ENCODE measurements at regions not wholly inside any gene's neighbourhood (a gene's known extent, or its start where the extent isn't known, plus 50 kb on each side); places are given as distances from the start of the nearest gene placed in this dataset.

- Mint-ChIP-seq H3K27ac (no peak overlapping the region), H3K36me3 (ENCODE audit: low read depth) (no peaks in the 10 kb centered on the region), H3K27me3 (no peaks in the 10 kb centered on the region), H3K4me3 (no peak overlapping the region), H3K4me1 (no peaks in the 10 kb centered on the region), H3K9me3 (ENCODE audit: low read depth) (peaks cover 8% of the 10 kb centered on the region)
- POLR2A ChIA-PET = no interaction called here
- CTCF ChIA-PET = no interaction called here
- DNase-seq = no peak
- ATAC-seq = no peak
- intact Hi-C loops (cut with DNase I, micrococcal nuclease) = no loop called here
Measured at GRCh38 chr14:81871706-81872105, 338.1 kb upstream of the SEL1L start.

- Mint-ChIP-seq H3K27me3 (no peaks in the 10 kb centered on the region), H3K4me3 (no peak overlapping the region), H3K36me3 (ENCODE audit: low read depth) (no peaks in the 10 kb centered on the region), H3K4me1 (no peaks in the 10 kb centered on the region), H3K9me3 (ENCODE audit: low read depth) (no peaks in the 10 kb centered on the region), H3K27ac (no peak overlapping the region)
- ATAC-seq (no peak), DNase-seq (no peak)
- intact Hi-C loops (cut with DNase I, micrococcal nuclease) = no loop called here
- ChIA-PET POLR2A (no interaction called here), CTCF (no interaction called here)
Measured at GRCh38 chr14:81884382-81884781, 350.7 kb upstream of the SEL1L start.

GRCh38 chr14:81886588-81886987 is 352.9 kb upstream of the SEL1L start:
- DNase-seq = no peak
- Mint-ChIP-seq H3K4me3 (no peak overlapping the region), H3K27me3 (no peaks in the 10 kb centered on the region), H3K36me3 (ENCODE audit: low read depth) (no peaks in the 10 kb centered on the region), H3K9me3 (ENCODE audit: low read depth) (peaks cover 2% of the 10 kb centered on the region), H3K4me1 (no peaks in the 10 kb centered on the region), H3K27ac (no peak overlapping the region)
- POLR2A ChIA-PET = no interaction called here
- no peak for ATAC-seq
- CTCF ChIA-PET = no interaction called here
- intact Hi-C loops (cut with DNase I, micrococcal nuclease) = no loop called here

GRCh38 chr14:81889529-81889928 is 355.9 kb upstream of the SEL1L start:
- Mint-ChIP-seq H3K27ac (no peak overlapping the region), H3K9me3 (ENCODE audit: low read depth) (peaks cover 2% of the 10 kb centered on the region), H3K4me3 (no peak overlapping the region), H3K36me3 (ENCODE audit: low read depth) (no peaks in the 10 kb centered on the region), H3K27me3 (no peaks in the 10 kb centered on the region), H3K4me1 (no peaks in the 10 kb centered on the region)
- ChIA-PET POLR2A (no interaction called here), CTCF (no interaction called here)
- intact Hi-C loops (cut with DNase I, micrococcal nuclease) = no loop called here
- DNase-seq (no peak), ATAC-seq (no peak)

GRCh38 chr14:81890020-81890419 is 356.4 kb upstream of the SEL1L start:
- no peaks in the 10 kb centered on the region for H3K36me3 Mint-ChIP-seq (ENCODE audit: low read depth)
- H3K27me3 Mint-ChIP-seq = no peaks in the 10 kb centered on the region
- no peaks in the 10 kb centered on the region for H3K4me1 Mint-ChIP-seq
- no peak for ATAC-seq
- H3K9me3 Mint-ChIP-seq (ENCODE audit: low read depth) = peaks cover 2% of the 10 kb centered on the region
- intact Hi-C loops (cut with DNase I, micrococcal nuclease) = no loop called here
- POLR2A ChIA-PET = no interaction called here
- H3K4me3 Mint-ChIP-seq = no peak overlapping the region
- no peak overlapping the region for H3K27ac Mint-ChIP-seq
- CTCF ChIA-PET = no interaction called here
- no peak for DNase-seq

GRCh38 chr14:81903477-81903876 is 369.8 kb upstream of the SEL1L start:
- DNase-seq (no peak), ATAC-seq (no peak)
- H3K27ac Mint-ChIP-seq = no peak overlapping the region
- ChIA-PET CTCF (no interaction called here), POLR2A (no interaction called here)
- H3K27me3 Mint-ChIP-seq = no peaks in the 10 kb centered on the region
- H3K36me3 Mint-ChIP-seq (ENCODE audit: low read depth) = no peaks in the 10 kb centered on the region
- H3K4me3 Mint-ChIP-seq = no peak overlapping the region
- peaks cover 23% of the 10 kb centered on the region for H3K9me3 Mint-ChIP-seq (ENCODE audit: low read depth)
- no peaks in the 10 kb centered on the region for H3K4me1 Mint-ChIP-seq
- intact Hi-C loops (cut with DNase I, micrococcal nuclease) = no loop called here

GRCh38 chr14:81927070-81927469 is 393.4 kb upstream of the SEL1L start:
- ChIA-PET CTCF (no interaction called here), POLR2A (no interaction called here)
- Mint-ChIP-seq H3K27me3 (no peaks in the 10 kb centered on the region), H3K36me3 (ENCODE audit: low read depth) (no peaks in the 10 kb centered on the region), H3K9me3 (ENCODE audit: low read depth) (peaks cover 3% of the 10 kb centered on the region), H3K27ac (no peak overlapping the region), H3K4me3 (no peak overlapping the region), H3K4me1 (no peaks in the 10 kb centered on the region)
- DNase-seq (no peak), ATAC-seq (no peak)
- intact Hi-C loops (cut with DNase I, micrococcal nuclease) = no loop called here

- ATAC-seq = no peak
- intact Hi-C loops (cut with DNase I, micrococcal nuclease) = no loop called here
- H3K9me3 Mint-ChIP-seq (ENCODE audit: low read depth) = peaks cover 6% of the 10 kb centered on the region
- H3K4me3 Mint-ChIP-seq = no peak overlapping the region
- H3K4me1 Mint-ChIP-seq = no peaks in the 10 kb centered on the region
- no peaks in the 10 kb centered on the region for H3K27me3 Mint-ChIP-seq
- H3K36me3 Mint-ChIP-seq (ENCODE audit: low read depth) = no peaks in the 10 kb centered on the region
- no peak overlapping the region for H3K27ac Mint-ChIP-seq
- DNase-seq = no peak
- ChIA-PET CTCF (no interaction called here), POLR2A (no interaction called here)
Measured at GRCh38 chr14:81931828-81932227, 398.2 kb upstream of the SEL1L start.

GRCh38 chr14:81936348-81936747 is 402.7 kb upstream of the SEL1L start:
- DNase-seq (no peak), ATAC-seq (no peak)
- POLR2A ChIA-PET = no interaction called here
- H3K27ac Mint-ChIP-seq = no peak overlapping the region
- no peaks in the 10 kb centered on the region for H3K36me3 Mint-ChIP-seq (ENCODE audit: low read depth)
- H3K4me3 Mint-ChIP-seq = no peak overlapping the region
- CTCF ChIA-PET = no interaction called here
- intact Hi-C loops (cut with DNase I, micrococcal nuclease) = no loop called here
- no peaks in the 10 kb centered on the region for H3K27me3 Mint-ChIP-seq
- peaks cover 11% of the 10 kb centered on the region for H3K9me3 Mint-ChIP-seq (ENCODE audit: low read depth)
- no peaks in the 10 kb centered on the region for H3K4me1 Mint-ChIP-seq

GRCh38 chr14:81936902-81937301 is 403.2 kb upstream of the SEL1L start:
- no peak for ATAC-seq
- H3K4me1 Mint-ChIP-seq = no peaks in the 10 kb centered on the region
- H3K36me3 Mint-ChIP-seq (ENCODE audit: low read depth) = no peaks in the 10 kb centered on the region

GRCh38 chr14:81938341-81938740 is 404.7 kb upstream of the SEL1L start:
- Mint-ChIP-seq H3K4me1 (no peaks in the 10 kb centered on the region), H3K36me3 (ENCODE audit: low read depth) (no peaks in the 10 kb centered on the region), H3K9me3 (ENCODE audit: low read depth) (peaks cover 8% of the 10 kb centered on the region), H3K4me3 (no peak overlapping the region), H3K27me3 (no peaks in the 10 kb centered on the region), H3K27ac (no peak overlapping the region)
- intact Hi-C loops (cut with DNase I, micrococcal nuclease) = no loop called here
- CTCF ChIA-PET = no interaction called here
- ATAC-seq = no peak
- no peak for DNase-seq
- POLR2A ChIA-PET = no interaction called here

More at GRCh38 chr14:81936902-81937301, 403.2 kb upstream of the SEL1L start:
- Mint-ChIP-seq H3K27ac (no peak overlapping the region), H3K27me3 (no peaks in the 10 kb centered on the region), H3K9me3 (ENCODE audit: low read depth) (peaks cover 11% of the 10 kb centered on the region), H3K4me3 (no peak overlapping the region)
- ChIA-PET POLR2A (no interaction called here), CTCF (no interaction called here)
- DNase-seq = no peak
- intact Hi-C loops (cut with DNase I, micrococcal nuclease) = no loop called here

- POLR2A ChIA-PET = no interaction called here
- Mint-ChIP-seq H3K27ac (no peak overlapping the region), H3K9me3 (ENCODE audit: low read depth) (peaks cover 5% of the 10 kb centered on the region), H3K36me3 (ENCODE audit: low read depth) (no peaks in the 10 kb centered on the region), H3K27me3 (no peaks in the 10 kb centered on the region), H3K4me1 (no peaks in the 10 kb centered on the region), H3K4me3 (no peak overlapping the region)
- intact Hi-C loops (cut with DNase I, micrococcal nuclease) = no loop called here
- DNase-seq = no peak
- ATAC-seq = no peak
- CTCF ChIA-PET = interaction anchor here (1.0 kb wide), 1 partner anchor 31 kb away, joined by 3 read pairs; no protein-coding TSS in a partner anchor
Measured at GRCh38 chr14:81940651-81941050, 407.0 kb upstream of the SEL1L start.

- no peaks in the 10 kb centered on the region for H3K27me3 Mint-ChIP-seq
- CTCF ChIA-PET = no interaction called here
- no peaks in the 10 kb centered on the region for H3K36me3 Mint-ChIP-seq (ENCODE audit: low read depth)
- H3K9me3 Mint-ChIP-seq (ENCODE audit: low read depth) = peaks cover 5% of the 10 kb centered on the region
- POLR2A ChIA-PET = no interaction called here
- no peaks in the 10 kb centered on the region for H3K4me1 Mint-ChIP-seq
- H3K4me3 Mint-ChIP-seq = no peak overlapping the region
- no peak for ATAC-seq
- DNase-seq = no peak
- H3K27ac Mint-ChIP-seq = no peak overlapping the region
- intact Hi-C loops (cut with DNase I, micrococcal nuclease) = no loop called here
Measured at GRCh38 chr14:81942071-81942470, 408.4 kb upstream of the SEL1L start.
